OCI-LY1 (cell line): ENCODE measurements at regions not wholly inside any gene's neighbourhood (a gene's known extent, or its start where the extent isn't known, plus 50 kb on each side); places are given as distances from the start of the nearest gene placed in this dataset.

ENCODE experiments used
- EZH2 ChIP-seq: fragments of 200-600 bp; sonication (generic), shearing (Covaris generic); IDR thresholded peaks from 2 replicates; pipeline ENCODE4 v1.8.0; 2017; ENCODE audit warnings: borderline replicate concordance, mixed run types, mild to moderate bottlenecking, antibody characterized with exemption, low read length, moderate library complexity, mixed read lengths
- TF ChIP-seq, protein P1 (sequence below): fragments of 200-600 bp; sonication (generic), shearing (Covaris generic); IDR thresholded peaks from 2 replicates; pipeline ENCODE4 v1.5.1; 2017; ENCODE audit warnings: mild to moderate bottlenecking, antibody characterized with exemption, low read length, moderate library complexity, mixed read lengths

DNA sequence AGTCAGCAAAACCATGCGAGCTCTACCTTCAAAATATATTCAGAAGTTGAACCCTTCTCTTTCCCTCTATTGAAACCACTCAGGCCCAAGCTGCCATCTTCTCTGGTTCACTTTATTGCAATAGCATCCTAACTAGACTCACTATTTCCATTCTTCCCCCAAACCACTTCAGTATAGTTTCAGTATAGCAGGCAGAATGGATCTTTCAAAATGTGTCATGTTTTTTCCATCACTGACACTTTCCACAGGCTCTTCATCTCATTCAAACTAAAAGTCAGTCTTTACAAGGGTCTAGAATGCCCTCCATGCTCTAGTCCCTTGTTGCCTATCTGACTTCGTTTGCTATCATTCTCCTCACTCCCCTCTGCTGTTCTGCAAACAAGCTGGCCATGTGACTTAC lies 274.4 kb downstream of the IDS start:
- TF ChIP-seq, protein P1, sequence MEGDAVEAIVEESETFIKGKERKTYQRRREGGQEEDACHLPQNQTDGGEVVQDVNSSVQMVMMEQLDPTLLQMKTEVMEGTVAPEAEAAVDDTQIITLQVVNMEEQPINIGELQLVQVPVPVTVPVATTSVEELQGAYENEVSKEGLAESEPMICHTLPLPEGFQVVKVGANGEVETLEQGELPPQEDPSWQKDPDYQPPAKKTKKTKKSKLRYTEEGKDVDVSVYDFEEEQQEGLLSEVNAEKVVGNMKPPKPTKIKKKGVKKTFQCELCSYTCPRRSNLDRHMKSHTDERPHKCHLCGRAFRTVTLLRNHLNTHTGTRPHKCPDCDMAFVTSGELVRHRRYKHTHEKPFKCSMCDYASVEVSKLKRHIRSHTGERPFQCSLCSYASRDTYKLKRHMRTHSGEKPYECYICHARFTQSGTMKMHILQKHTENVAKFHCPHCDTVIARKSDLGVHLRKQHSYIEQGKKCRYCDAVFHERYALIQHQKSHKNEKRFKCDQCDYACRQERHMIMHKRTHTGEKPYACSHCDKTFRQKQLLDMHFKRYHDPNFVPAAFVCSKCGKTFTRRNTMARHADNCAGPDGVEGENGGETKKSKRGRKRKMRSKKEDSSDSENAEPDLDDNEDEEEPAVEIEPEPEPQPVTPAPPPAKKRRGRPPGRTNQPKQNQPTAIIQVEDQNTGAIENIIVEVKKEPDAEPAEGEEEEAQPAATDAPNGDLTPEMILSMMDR: no peak
- no peak for TF ChIP-seq EZH2
